ENCODE measurements at regions not wholly inside any gene's neighbourhood (a gene's known extent, or its start where the extent isn't known, plus 50 kb on each side); places are given as distances from the start of the nearest gene placed in this dataset.

DNA sequence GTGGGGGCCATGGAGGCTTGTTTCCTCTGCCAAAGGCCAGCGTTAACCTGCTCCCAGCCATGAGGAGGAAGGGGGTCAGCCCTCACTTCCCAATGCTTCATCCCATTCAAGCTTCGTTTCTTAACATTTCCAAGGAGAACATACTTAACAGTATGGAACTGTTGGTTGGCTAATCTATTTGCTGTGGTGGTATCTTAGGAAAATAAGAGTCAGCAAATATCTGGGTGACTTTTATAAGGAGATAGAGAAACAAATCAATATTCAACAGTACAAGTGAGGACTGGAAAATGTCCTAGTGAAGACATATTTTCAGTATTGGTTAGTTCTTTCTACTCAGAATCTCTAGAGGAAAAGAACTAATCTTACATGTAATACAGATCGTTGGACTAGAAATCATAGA lies 223.8 kb upstream of the ARRDC4 start:
- no peak for DNase-seq

- DNase-seq: peak; percentile 70
Measured at GRCh38 chr15:97745481-97746071, 214.9 kb upstream of the ARRDC4 start.

DNA sequence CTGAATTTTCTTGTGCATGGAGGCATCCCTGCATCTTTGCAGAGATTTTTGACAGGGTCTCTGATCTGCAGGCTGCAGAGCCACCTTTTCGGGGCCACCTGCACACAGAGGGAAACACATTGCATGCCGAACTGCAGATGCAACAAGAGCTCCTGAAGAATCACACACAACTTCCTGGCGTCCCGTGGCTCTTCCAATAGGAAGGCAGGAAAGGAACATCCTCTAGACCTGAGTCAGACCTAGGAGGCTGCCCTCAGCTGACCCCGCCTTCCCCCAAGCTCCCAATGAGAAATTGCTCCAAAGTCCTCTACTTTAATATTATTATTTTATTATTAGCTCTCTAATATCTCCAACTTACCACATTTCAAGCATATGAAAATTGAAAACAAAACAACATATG lies 213.2 kb upstream of the ARRDC4 start:
- DNase-seq: no peak

GRCh38 chr15:97748576-97748975 lies 211.9 kb upstream of the ARRDC4 start:
- no peak for DNase-seq

- no peak for DNase-seq
Measured at GRCh38 chr15:97750060-97750459, 210.4 kb upstream of the ARRDC4 start.

DNA sequence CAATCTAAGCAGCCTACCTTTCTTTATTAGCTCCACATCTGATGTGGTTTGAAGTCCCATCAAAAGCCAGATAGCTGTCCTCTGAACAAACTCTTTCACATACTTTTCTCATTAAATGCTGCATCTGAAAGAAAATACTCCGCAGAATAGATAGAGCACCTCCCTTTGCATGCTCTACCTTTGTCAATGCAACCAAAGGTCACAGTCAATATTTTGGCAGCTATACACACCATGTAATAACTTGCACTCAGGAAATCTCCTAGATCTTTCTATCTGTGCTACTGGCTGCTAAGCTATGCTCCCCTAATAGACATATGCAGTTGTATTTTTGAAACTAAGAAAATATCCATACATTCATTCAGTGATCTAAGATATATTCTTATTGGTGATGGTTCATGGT lies 204.8 kb upstream of the ARRDC4 start:
- DNase-seq: no peak

DNA sequence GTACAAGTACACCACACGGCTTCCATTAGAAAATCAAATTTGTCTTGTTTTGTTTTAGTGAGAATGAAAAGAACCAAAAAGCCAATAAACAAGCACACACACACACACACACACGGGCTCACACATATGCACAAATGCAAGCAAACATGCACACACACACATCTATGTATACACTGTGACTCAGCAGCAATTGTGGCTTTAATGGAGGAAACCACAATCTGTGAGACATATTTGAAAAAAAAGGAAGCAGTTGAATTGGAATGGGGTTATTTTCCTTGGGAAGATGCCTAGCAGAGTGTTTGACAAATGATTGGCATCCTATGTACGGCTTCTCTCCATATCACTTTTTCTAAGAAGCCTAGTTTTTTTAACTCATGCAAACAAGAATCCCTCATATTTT lies 201.1 kb upstream of the ARRDC4 start:
- peak; percentile 31 for DNase-seq

GRCh38 chr15:97761110-97761509 lies 199.4 kb upstream of the ARRDC4 start:
- DNase-seq: no peak

DNA sequence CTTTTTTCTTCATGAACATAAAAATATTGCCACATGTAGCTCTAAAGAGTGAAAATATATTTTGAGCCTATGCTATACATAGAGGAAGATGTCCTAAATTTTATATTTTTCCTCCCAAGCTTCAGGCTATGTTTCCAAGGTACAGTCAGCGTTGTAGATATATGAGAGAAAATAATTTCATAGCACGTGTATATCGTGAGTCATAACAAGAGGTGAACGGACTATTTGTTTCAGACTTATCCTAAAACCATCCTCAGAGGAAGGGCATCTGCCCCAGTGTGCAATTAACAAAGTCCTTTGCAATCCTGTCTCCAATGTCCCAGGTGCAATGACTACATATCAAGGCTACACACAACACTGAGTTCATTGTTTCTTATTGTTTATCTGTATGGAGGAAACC lies 177.3 kb upstream of the ARRDC4 start:
- DNase-seq: no peak

DNA sequence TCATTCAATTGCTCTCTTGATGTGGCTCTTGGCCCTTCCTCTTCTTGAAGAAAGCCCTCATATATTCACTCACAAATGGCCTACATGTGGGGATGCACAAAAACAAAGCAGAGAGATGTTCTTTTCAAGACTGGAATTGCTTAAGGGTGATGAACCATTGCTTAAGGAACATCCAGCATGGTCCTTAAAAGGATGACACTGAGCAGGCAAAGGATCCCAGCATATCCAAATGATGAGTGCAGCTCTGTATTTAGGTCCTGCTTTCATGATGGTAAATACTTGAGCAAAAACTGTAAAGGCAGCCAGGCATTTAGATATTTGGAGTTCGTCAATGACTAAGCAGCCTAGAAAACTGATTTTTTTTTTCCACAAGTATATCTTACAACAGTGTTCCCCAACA lies 173.8 kb upstream of the ARRDC4 start:
- DNase-seq: no peak

DNA sequence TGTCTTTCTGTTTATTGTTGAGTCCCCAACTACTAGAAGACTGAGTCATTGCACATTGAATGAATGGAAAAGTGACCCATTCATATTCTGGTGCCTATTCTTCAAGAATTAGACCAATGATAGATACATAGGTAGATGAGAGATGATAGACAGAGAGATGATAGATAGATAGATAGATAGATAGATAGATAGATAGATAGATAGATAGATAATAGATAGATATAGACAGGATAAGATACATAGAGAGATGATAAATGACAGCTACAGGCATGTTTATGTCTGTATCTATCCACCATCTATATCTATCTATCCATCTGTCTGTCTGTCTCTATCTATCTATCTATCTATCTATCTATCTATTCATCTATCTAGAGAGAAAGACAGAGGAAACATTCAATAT lies 170.3 kb upstream of the ARRDC4 start:
- DNase-seq: no peak

DNA sequence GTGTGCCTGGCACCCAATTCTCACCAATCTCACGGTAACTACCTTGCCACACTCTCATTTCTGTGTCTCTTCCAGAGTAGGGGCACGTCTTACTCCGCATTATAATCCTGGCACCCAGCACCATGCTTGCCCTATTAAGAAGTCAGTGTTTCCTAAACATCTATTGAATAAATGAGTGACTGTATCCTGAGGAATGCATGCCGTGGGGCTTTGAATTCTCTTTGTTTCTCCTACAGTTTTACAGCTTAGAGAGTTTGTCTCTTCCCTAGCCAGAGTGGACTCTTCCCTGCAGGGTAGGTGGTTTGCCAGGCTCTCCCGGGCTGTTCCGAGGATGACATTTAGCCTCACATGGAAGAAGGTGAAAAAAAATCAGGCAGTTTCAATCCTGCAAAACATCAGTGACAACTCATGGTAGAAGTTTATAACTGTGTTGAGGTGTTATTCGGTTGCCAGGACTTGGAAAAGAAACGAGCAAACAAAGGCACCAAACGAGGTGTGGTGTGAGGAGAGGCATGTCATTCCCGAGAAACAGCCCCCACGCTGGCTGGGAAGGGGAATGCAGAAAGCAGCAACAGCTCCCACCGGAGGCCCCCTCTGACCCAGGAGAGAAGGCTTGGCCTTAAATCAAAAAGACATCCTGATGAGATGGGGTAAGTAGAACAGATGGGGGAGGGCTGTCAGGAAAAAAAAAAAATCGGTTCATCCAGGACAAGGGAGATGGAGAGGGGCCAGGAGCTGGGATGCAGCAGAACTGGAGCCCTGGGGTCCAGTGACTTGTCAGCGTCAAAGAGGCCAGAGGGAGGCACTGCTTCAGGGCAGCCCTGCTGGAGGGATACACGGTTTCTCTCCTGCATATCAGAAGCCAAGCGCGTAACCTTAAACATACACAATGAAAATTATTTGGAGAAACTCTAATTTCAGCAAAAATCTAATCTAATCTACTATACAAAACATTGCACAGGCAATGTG lies 168.4 kb upstream of the ARRDC4 start:
- DNase-seq: no peak

DNA sequence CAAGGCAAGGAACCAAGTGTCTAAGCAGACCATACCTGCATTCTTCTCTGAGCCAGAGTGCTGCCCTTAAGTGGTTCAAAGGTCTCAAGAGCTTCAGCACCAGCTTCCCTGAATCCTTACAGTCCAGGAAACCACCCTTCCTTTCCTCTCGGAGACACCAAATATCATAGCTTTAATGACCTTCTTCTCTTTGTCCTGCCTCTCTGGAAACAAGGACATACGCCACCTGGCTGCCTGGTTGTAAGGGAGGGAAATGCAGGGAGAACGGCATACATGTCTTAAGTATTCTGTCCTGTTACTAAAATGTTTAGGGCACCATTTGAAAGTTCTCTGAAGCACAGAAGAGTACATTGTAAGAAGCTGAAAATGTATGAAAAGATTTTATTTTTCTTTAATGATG lies 155.6 kb upstream of the ARRDC4 start:
- DNase-seq: no peak

- no peak for DNase-seq
Measured at GRCh38 chr15:97806766-97807165, 153.7 kb upstream of the ARRDC4 start.

GRCh38 chr15:97815835-97816234 lies 144.7 kb upstream of the ARRDC4 start:
- no peak for DNase-seq

DNA sequence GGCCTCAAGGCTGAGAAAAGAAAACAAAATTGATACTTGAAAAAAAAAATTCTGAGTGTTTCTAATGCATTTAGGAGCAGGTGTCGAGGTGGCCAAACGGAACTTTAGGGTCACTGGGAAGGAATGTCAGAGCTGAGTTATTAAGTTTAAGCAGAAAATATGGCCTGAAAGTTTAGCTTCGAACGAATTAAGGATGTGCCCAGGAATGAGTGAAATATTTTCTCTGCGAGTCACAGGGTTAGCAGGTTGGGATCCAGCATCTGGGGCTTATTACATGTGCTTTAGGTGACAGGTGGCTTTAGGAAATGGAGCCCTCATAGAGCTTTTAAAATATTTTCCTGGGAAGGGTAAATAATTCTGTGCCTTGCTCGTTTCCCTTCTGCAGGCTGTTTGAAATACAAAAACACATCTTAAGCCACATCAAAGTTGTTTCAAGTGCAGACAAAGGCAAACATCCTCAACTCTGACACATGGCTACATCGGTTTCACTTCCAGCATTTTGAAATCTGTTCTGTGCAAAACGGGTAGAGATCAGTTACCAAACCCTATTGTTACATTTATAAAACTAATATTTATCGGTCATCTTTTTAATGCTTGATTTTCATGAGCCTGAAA lies 143.1 kb upstream of the ARRDC4 start:
- no peak for DNase-seq

- no peak for DNase-seq
Measured at GRCh38 chr15:97836003-97836402, 124.5 kb upstream of the ARRDC4 start.

- no peak for DNase-seq
Measured at GRCh38 chr15:97837896-97838295, 122.6 kb upstream of the ARRDC4 start.

- DNase-seq: no peak
Measured at GRCh38 chr15:97838606-97839210, 121.8 kb upstream of the ARRDC4 start.

- DNase-seq: no peak
Measured at GRCh38 chr15:97840501-97840900, 120.0 kb upstream of the ARRDC4 start.

DNA sequence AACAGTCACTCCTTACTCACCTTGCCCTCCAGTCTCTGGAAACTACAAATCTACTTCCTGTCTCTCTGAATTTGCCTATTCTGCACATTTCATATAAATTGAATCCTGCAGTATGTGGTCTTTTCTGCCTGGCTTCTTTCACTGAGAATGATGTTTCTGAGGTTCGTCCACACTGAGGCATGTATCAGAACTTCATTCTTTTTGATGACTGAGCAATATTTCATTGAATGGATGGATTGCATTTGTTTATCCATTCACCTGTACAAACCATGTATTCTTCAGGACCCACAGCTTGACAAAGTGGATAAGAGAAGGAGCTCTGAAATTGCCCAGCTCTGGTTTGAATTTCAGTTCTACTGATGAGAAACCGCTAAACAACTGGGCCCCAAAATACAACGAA lies 118.9 kb upstream of the ARRDC4 start:
- DNase-seq: no peak

DNA sequence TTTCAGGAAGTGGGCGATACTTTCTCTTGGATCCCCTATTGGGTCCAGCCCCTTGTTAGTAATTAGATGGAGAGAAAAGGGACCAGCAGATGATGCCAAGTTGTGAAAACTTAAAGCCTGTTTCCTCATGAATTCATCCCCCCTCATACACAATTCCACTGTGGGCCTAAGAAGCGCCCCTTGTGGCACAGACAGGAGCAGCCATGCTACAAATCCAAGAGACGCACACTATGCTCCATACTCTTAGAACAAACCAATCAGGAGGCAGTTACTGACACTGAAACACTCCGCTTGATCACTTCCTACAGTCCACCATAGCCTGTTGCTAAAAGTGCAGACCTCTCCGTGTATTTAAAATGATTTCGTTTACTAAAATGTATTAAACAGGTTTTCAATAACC lies 111.3 kb upstream of the ARRDC4 start:
- DNase-seq: no peak

DNA sequence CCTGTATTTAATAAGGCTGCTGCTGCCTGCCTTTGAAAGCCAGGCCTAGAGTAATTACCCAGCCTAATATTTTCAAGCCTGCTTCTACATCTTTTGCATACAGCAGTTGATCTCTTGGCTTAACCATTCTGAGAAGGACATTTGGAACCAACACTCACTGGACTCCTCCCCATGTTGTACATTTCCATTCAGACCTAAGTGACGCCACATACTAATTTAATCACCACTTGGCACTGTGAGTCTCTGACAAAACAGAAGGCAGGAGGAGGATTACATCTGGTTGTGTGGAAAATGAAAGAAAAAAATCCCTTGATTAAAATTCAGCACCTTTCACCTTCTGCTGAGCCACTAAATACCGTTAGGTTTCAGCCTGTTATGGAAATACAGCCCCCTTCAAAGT lies 102.2 kb upstream of the ARRDC4 start:
- no peak for DNase-seq
